ENCODE measurements at regions not wholly inside any gene's neighbourhood (a gene's known extent, or its start where the extent isn't known, plus 50 kb on each side); places are given as distances from the start of the nearest gene placed in this dataset.
A peak's percentile ranks its signal among the peaks of the same experiment; 100 is the strongest.

DNA sequence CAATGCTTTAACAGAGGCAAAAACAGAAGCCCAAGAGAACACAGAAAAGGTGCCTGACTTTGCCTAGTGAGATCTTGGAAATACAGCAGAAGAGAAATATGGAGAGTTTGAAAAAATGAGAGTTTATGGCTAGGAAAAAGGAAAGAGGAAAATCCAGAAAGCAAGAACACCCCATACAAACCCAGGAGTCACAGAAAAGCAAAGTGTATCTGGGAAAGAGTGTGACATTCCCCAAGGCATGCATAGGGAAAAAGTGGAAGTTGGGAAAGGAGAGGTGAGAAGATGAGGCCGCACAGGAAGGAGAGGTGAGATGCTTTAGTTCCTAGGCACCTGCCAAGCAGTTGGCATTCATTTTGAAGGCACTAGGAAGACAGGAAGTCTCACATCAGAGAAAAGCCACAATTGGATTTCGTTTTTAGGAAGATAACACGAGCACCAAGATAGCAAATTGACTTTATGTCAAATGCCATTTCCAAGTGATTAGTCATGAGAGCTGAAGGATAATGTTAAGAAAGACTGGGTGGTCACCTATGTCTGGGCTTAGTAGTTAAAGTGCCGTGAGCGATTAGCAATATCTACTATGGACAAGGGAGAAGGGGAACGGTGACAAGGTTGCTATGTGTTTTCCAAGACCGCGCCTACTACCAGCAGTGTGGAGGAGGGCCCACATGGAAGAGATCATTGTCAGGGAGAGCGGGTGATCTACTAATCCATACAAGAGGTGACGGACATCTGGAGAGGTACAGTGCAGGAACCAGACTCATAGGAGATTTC, 224.1 kb upstream of the PARD3B start:
- Mint-ChIP-seq H3K4me3 (no peak overlapping the region), H3K4me1 (peaks cover 2% of the 10 kb centered on the region), H3K27ac (no peak overlapping the region), H3K36me3 (ENCODE audit: low read depth) (no peaks in the 10 kb centered on the region), H3K9me3 (no peaks in the 10 kb centered on the region), H3K27me3 (peaks cover 6% of the 10 kb centered on the region)
- POLR2A ChIA-PET, result no interaction called here
- ATAC-seq (ENCODE audit: low read depth) (no peak), DNase-seq (no peak)
- TF ChIP-seq, protein P1, sequence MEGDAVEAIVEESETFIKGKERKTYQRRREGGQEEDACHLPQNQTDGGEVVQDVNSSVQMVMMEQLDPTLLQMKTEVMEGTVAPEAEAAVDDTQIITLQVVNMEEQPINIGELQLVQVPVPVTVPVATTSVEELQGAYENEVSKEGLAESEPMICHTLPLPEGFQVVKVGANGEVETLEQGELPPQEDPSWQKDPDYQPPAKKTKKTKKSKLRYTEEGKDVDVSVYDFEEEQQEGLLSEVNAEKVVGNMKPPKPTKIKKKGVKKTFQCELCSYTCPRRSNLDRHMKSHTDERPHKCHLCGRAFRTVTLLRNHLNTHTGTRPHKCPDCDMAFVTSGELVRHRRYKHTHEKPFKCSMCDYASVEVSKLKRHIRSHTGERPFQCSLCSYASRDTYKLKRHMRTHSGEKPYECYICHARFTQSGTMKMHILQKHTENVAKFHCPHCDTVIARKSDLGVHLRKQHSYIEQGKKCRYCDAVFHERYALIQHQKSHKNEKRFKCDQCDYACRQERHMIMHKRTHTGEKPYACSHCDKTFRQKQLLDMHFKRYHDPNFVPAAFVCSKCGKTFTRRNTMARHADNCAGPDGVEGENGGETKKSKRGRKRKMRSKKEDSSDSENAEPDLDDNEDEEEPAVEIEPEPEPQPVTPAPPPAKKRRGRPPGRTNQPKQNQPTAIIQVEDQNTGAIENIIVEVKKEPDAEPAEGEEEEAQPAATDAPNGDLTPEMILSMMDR (IDR thresholded peaks at IDR 0.05), result no peak
- CTCF ChIA-PET, result no interaction called here
- intact Hi-C loops (cut with micrococcal nuclease), result no loop called here

DNA sequence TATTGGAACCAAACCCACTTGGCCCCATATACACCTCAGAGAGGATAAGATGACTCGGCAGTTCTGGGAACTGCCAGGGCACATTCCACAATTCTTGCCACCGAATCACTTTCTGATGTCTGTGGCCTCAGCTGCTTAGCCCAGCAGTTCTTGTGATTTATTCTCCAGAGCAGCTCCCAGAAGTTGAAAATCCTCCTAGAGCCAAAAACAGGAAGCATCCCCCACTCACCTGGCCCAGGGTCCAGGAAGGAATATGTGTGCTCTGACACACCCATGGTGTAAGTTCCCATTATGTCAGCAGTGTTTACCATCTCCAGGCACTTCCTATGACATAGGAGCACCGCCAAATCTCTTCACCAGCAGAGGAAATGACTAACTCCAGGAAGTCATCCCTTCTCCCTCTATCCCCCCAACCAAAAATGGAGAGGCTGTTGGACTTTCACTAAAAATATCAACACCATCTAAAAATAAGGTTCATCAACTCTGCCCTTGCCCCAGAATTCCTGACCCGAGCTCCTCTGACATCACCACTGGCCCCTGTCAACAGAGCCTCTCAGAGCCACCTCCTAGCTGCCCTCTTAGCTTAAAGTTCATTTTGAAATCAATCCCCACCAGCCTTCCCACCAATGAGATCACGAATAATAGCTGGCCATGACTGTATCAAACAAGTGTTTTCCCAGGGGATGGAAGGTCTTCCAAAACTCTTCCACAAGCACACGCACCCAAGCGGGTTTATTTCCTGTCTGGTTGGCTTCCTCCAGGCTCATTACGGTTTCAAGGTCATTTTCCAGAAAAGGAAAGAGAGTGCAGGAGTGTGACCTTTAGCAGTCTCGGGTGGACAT, 223.1 kb upstream of the PARD3B start:
- no peaks in the 10 kb centered on the region for H3K36me3 Mint-ChIP-seq (ENCODE audit: low read depth)
- ATAC-seq (ENCODE audit: low read depth) (no peak), DNase-seq (no peak)
- peaks cover 6% of the 10 kb centered on the region for H3K27me3 Mint-ChIP-seq
- peaks cover 2% of the 10 kb centered on the region for H3K4me1 Mint-ChIP-seq
- H3K27ac Mint-ChIP-seq, result no peak overlapping the region
- POLR2A ChIA-PET, result interaction anchor here (0.6 kb wide), 1 partner anchor 8 kb away, joined by 4 read pairs; no protein-coding TSS in a partner anchor
- no peak overlapping the region for H3K4me3 Mint-ChIP-seq
- CTCF ChIA-PET, result interaction anchor here (1.2 to 1.9 kb wide), 3 partner anchors 10 to 1602 kb away, joined by 4 to 5 read pairs (median 4); no protein-coding TSS in a partner anchor
- H3K9me3 Mint-ChIP-seq, result no peaks in the 10 kb centered on the region
- intact Hi-C loops (cut with micrococcal nuclease), result no loop called here
- TF ChIP-seq, protein P1 (IDR thresholded peaks at IDR 0.05), result no peak

DNA sequence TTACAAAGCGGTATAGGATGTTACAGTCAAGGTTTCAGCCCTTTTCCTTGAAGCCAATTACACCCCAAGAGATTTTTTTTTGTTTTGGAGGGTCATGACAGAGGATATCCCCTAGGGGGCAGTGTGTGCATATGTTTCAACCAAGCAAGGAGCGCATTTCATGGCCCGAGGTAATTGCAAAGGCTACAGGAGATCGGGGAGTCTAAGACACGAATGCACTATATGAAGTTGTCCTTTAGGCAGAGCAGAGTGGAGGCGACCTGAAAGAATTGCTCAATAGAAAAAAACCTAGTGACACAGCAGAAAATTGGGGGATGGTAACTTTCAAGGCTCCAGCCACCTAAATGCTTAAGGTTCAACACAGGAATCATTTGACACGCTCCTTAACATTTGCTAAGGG, 219.8 kb upstream of the PARD3B start:
- ATAC-seq (ENCODE audit: low read depth), result peak; percentile 45
- no peak overlapping the region for H3K27ac Mint-ChIP-seq
- no peak overlapping the region for H3K4me3 Mint-ChIP-seq
- intact Hi-C loops (cut with micrococcal nuclease), result loop anchor here (1.0 to 5.0 kb wide), 6 partner anchors 1351 to 1623 kb away; no protein-coding TSS in a partner anchor
- TF ChIP-seq, protein P1 (IDR thresholded peaks at IDR 0.05), result no peak
- ChIA-PET CTCF (interaction anchor here (4.5 kb wide), 1 partner anchor 1622 kb away, joined by 17 read pairs; no protein-coding TSS in a partner anchor), POLR2A (no interaction called here)
- H3K27me3 Mint-ChIP-seq, result peaks cover 2% of the 10 kb centered on the region
- no peak for DNase-seq
- H3K9me3 Mint-ChIP-seq, result no peaks in the 10 kb centered on the region
- peaks cover 2% of the 10 kb centered on the region for H3K4me1 Mint-ChIP-seq
- no peaks in the 10 kb centered on the region for H3K36me3 Mint-ChIP-seq (ENCODE audit: low read depth)

DNA sequence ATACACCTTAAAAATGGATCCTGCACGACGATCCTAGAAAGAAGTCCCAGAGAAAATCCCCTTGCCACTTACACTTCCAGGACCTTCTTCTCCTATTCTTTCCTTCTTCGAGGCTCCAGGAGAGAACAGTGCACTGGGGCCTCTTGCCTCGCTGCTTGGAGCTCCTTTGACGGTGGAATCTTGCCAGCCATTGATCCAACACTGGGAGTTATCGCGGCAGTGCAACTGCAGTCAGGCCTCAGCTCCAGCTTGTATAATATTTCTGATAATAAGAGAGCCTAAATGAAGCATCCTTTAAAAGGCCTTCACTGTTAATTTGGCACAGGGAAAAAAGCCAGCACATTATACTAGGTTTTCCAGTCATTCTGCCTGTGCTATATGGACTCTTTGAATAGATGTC, 216.9 kb upstream of the PARD3B start:
- H3K27me3 Mint-ChIP-seq, result peaks cover 2% of the 10 kb centered on the region
- POLR2A ChIA-PET, result no interaction called here
- DNase-seq, result no peak
- H3K4me3 Mint-ChIP-seq, result no peak overlapping the region
- TF ChIP-seq, protein P1 (IDR thresholded peaks at IDR 0.05), result no peak
- intact Hi-C loops (cut with micrococcal nuclease), result loop anchor here (5.0 kb wide), 1 partner anchor 1439 kb away; no protein-coding TSS in a partner anchor
- H3K9me3 Mint-ChIP-seq, result no peaks in the 10 kb centered on the region
- no peaks in the 10 kb centered on the region for H3K36me3 Mint-ChIP-seq (ENCODE audit: low read depth)
- H3K4me1 Mint-ChIP-seq, result peaks cover 2% of the 10 kb centered on the region
- CTCF ChIA-PET, result no interaction called here
- H3K27ac Mint-ChIP-seq, result no peak overlapping the region
- ATAC-seq (ENCODE audit: low read depth), result no peak

DNA sequence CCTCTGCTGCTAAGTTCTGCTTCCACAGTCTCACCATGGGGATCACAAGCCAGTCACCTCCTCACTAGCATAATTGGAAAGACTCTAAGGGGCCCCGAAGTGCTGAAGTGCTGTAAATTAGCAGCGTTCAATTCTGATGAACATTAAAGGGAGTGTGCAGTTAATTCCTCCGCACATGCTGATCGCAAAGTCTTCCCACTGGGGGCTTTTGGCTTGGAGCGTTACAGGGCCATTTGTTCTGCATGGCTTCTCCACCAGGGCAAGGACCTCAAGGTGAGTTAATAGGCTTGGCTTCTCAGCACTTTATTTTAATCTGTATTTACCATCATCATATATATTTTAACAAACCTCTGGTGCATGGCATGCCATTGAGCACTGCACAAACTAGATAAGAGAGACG, 216.3 kb upstream of the PARD3B start:
- Mint-ChIP-seq H3K27ac (no peak overlapping the region), H3K9me3 (no peaks in the 10 kb centered on the region), H3K36me3 (ENCODE audit: low read depth) (no peaks in the 10 kb centered on the region), H3K27me3 (peaks cover 3% of the 10 kb centered on the region), H3K4me3 (no peak overlapping the region), H3K4me1 (peaks cover 2% of the 10 kb centered on the region)
- intact Hi-C loops (cut with micrococcal nuclease), result loop anchor here (5.0 kb wide), 1 partner anchor 1438 kb away; no protein-coding TSS in a partner anchor
- ChIA-PET CTCF (no interaction called here), POLR2A (no interaction called here)
- TF ChIP-seq, protein P1 (IDR thresholded peaks at IDR 0.05), result no peak
- ATAC-seq (ENCODE audit: low read depth) (no peak), DNase-seq (no peak)
